GM06990 (cell line): ENCODE measurements at regions not wholly inside any gene's neighbourhood (a gene's known extent, or its start where the extent isn't known, plus 50 kb on each side); places are given as distances from the start of the nearest gene placed in this dataset.

ENCODE experiments used
- DNase-seq: peaks from one replicate; pipeline ENCODE4 v3.0.0-alpha.2; 2011; ENCODE audit not compliant: insufficient read length; ENCODE audit errors: extremely low read depth
- H3K27me3 ChIP-seq: replicated peaks from 2 replicates; pipeline ENCODE4 v1.6.0; 2011; ENCODE audit warnings: low read length; ENCODE audit not compliant: control insufficient read depth, insufficient read depth
- H3K36me3 ChIP-seq: 2 replicates; pipeline ENCODE4 v1.5.1; 2011; ENCODE audit warnings: low read length; ENCODE audit not compliant: control insufficient read depth, insufficient read depth
- H3K4me3 ChIP-seq: replicated peaks from 2 replicates; pipeline ENCODE4 v1.5.1; 2011; ENCODE audit warnings: low read depth, mild to moderate bottlenecking, control low read depth, low read length
- CTCF ChIP-seq: IDR thresholded peaks from 2 replicates; pipeline ENCODE4 v1.5.1; 2011; ENCODE audit warnings: low read length, control low read depth, mild to moderate bottlenecking, inconsistent platforms; ENCODE audit not compliant: insufficient read depth, poor library complexity, severe bottlenecking

GRCh38 chr5:57658018-57658417 is 175.4 kb upstream of the ACTBL2 start:
- no peak overlapping the region for H3K4me3 ChIP-seq
- TF ChIP-seq CTCF = no peak
- H3K27me3 ChIP-seq = no peaks in the 10 kb centered on the region
- no peak for DNase-seq
- H3K36me3 ChIP-seq = no peaks in the 10 kb centered on the region

GRCh38 chr5:57655228-57655627 is 172.6 kb upstream of the ACTBL2 start:
- no peak for TF ChIP-seq CTCF
- no peaks in the 10 kb centered on the region for H3K36me3 ChIP-seq
- no peak overlapping the region for H3K4me3 ChIP-seq
- no peak for DNase-seq
- no peaks in the 10 kb centered on the region for H3K27me3 ChIP-seq

- DNase-seq = no peak
- Histone ChIP-seq H3K36me3 (no peaks in the 10 kb centered on the region), H3K27me3 (no peaks in the 10 kb centered on the region), H3K4me3 (no peak overlapping the region)
- TF ChIP-seq CTCF = no peak
Observed at GRCh38 chr5:57653636-57654290, 171.2 kb upstream of the ACTBL2 start.

GRCh38 chr5:57651127-57651526 is 168.5 kb upstream of the ACTBL2 start:
- no peak for DNase-seq
- TF ChIP-seq CTCF = no peak
- H3K27me3 ChIP-seq = no peaks in the 10 kb centered on the region
- no peaks in the 10 kb centered on the region for H3K36me3 ChIP-seq
- H3K4me3 ChIP-seq = no peak overlapping the region

GRCh38 chr5:57650360-57651069 is 167.9 kb upstream of the ACTBL2 start:
- Histone ChIP-seq H3K36me3 (no peaks in the 10 kb centered on the region), H3K4me3 (no peak overlapping the region), H3K27me3 (no peaks in the 10 kb centered on the region)
- TF ChIP-seq CTCF = peak; percentile 80
- DNase-seq = peak; percentile 11
